K562 (cell line): ENCODE measurements at regions not wholly inside any gene's neighbourhood (a gene's known extent, or its start where the extent isn't known, plus 50 kb on each side); places are given as distances from the start of the nearest gene placed in this dataset.
A peak's percentile ranks its signal among the peaks of the same experiment; 100 is the strongest.

Source experiments
- COPS2 ChIP-seq: fragments of 450-650 bp; conservative IDR thresholded peaks from 2 replicates; pipeline ENCODE4 v1.6.1; 2016; ENCODE audit warnings: mild to moderate bottlenecking, moderate library complexity
- CREM ChIP-seq: IDR thresholded peaks from 2 replicates; pipeline ENCODE4 v1.6.1; 2014; ENCODE audit warnings: antibody characterized with exemption, low read depth
- DMBX1 ChIP-seq: fragments of 250-450 bp; sonication (Bioruptor Pico); IDR thresholded peaks from 2 replicates; pipeline ENCODE4 v1.8.0; 2022; ENCODE audit warnings: inconsistent platforms, mild to moderate bottlenecking, moderate library complexity, borderline replicate concordance
- ILK ChIP-seq: fragments of 450-650 bp; IDR thresholded peaks from 2 replicates; pipeline ENCODE4 v1.6.1; 2016; ENCODE audit warnings: missing genetic modification characterization, low read depth, mild to moderate bottlenecking, missing compliant biosample characterization, moderate library complexity, borderline replicate concordance
- L3MBTL2 ChIP-seq: fragments of 450-650 bp; IDR thresholded peaks from 2 replicates; pipeline ENCODE4 v1.6.1; 2016; ENCODE audit warnings: mild to moderate bottlenecking, moderate library complexity
- MEIS2 ChIP-seq: fragments of 450-650 bp; IDR thresholded peaks from 2 replicates; pipeline ENCODE4 v1.6.1; 2014; ENCODE audit warnings: mild to moderate bottlenecking; ENCODE audit not compliant: partially characterized antibody
- SIX5 ChIP-seq, 2 experiments: IDR thresholded peaks; 2 replicates each; pipeline ENCODE4 v1.6.1; 2011; ENCODE audit warnings: low read length in 2 of 2, borderline replicate concordance in 1 of 2, low read depth in 1 of 2, mild to moderate bottlenecking in 1 of 2, moderate library complexity in 1 of 2; ENCODE audit not compliant: insufficient read depth in 1 of 2
- TAF7 ChIP-seq: fragments of 450-650 bp; IDR thresholded peaks from 2 replicates; pipeline ENCODE4 v1.6.1; 2016; ENCODE audit warnings: missing genetic modification characterization, missing compliant biosample characterization
- ZNF561 ChIP-seq: fragments of 450-650 bp; formaldehyde crosslinking; conservative IDR thresholded peaks from 2 replicates; pipeline ENCODE4 v1.4.0; 2020; ENCODE audit warnings: mild to moderate bottlenecking, moderate library complexity
- ZNF75A ChIP-seq: fragments of 450-650 bp; formaldehyde crosslinking; IDR thresholded peaks from 2 replicates; pipeline ENCODE4 v1.4.0; 2020; ENCODE audit warnings: mild to moderate bottlenecking
- TF ChIP-seq, protein P1 (sequence below): fragments of 200-800 bp; sonication (Bioruptor generic); IDR thresholded peaks from 2 replicates; pipeline ENCODE4 v1.6.1; 2017; ENCODE audit warnings: missing genetic modification characterization, missing compliant biosample characterization
- TF ChIP-seq, protein P2 (sequence below): fragments of 450-650 bp; IDR thresholded peaks from 2 replicates; pipeline ENCODE4 v1.6.1; 2016; ENCODE audit warnings: mild to moderate bottlenecking, moderate library complexity

DNA sequence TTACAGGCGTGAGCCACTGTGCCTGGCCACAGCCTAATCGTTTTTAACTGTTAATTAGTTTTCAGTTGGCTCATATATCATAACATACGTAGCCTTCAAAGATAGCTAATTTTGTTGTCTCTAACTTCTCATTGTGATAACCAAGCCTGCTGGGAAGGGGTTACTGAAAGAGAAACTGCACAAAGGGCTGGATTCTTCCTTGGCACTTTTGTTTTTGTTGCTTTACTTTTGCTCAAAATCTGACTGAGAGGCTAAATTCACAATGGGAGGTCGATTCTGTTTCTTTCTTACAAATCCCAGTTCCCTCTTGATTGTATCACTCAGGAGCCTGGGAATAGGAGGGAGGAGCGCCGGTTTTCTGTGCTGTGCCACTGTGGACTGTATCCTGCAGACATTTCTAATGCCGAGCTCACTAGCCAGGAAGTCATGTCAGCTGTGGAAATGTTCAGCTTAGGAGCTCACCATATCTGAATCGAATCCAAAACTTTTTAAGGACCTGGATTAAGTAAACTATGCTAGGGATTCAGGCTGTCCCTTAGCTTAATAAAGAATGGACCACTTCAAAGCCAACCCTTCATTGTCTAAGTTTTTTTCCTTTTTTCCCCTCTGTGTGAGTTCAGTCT, 120.5 kb upstream of the FAT1 start (continued):
- TF ChIP-seq ZNF75A (CRISPR knock-in tag), result no peak
- TF ChIP-seq, protein P1, sequence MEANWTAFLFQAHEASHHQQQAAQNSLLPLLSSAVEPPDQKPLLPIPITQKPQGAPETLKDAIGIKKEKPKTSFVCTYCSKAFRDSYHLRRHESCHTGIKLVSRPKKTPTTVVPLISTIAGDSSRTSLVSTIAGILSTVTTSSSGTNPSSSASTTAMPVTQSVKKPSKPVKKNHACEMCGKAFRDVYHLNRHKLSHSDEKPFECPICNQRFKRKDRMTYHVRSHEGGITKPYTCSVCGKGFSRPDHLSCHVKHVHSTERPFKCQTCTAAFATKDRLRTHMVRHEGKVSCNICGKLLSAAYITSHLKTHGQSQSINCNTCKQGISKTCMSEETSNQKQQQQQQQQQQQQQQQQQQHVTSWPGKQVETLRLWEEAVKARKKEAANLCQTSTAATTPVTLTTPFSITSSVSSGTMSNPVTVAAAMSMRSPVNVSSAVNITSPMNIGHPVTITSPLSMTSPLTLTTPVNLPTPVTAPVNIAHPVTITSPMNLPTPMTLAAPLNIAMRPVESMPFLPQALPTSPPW (CRISPR knock-in tag), result no peak
- no peak for TF ChIP-seq DMBX1
- no peak for TF ChIP-seq ZNF561 (CRISPR knock-in tag)
- TF ChIP-seq MEIS2, result peak; percentile 80
- TF ChIP-seq, protein P2, sequence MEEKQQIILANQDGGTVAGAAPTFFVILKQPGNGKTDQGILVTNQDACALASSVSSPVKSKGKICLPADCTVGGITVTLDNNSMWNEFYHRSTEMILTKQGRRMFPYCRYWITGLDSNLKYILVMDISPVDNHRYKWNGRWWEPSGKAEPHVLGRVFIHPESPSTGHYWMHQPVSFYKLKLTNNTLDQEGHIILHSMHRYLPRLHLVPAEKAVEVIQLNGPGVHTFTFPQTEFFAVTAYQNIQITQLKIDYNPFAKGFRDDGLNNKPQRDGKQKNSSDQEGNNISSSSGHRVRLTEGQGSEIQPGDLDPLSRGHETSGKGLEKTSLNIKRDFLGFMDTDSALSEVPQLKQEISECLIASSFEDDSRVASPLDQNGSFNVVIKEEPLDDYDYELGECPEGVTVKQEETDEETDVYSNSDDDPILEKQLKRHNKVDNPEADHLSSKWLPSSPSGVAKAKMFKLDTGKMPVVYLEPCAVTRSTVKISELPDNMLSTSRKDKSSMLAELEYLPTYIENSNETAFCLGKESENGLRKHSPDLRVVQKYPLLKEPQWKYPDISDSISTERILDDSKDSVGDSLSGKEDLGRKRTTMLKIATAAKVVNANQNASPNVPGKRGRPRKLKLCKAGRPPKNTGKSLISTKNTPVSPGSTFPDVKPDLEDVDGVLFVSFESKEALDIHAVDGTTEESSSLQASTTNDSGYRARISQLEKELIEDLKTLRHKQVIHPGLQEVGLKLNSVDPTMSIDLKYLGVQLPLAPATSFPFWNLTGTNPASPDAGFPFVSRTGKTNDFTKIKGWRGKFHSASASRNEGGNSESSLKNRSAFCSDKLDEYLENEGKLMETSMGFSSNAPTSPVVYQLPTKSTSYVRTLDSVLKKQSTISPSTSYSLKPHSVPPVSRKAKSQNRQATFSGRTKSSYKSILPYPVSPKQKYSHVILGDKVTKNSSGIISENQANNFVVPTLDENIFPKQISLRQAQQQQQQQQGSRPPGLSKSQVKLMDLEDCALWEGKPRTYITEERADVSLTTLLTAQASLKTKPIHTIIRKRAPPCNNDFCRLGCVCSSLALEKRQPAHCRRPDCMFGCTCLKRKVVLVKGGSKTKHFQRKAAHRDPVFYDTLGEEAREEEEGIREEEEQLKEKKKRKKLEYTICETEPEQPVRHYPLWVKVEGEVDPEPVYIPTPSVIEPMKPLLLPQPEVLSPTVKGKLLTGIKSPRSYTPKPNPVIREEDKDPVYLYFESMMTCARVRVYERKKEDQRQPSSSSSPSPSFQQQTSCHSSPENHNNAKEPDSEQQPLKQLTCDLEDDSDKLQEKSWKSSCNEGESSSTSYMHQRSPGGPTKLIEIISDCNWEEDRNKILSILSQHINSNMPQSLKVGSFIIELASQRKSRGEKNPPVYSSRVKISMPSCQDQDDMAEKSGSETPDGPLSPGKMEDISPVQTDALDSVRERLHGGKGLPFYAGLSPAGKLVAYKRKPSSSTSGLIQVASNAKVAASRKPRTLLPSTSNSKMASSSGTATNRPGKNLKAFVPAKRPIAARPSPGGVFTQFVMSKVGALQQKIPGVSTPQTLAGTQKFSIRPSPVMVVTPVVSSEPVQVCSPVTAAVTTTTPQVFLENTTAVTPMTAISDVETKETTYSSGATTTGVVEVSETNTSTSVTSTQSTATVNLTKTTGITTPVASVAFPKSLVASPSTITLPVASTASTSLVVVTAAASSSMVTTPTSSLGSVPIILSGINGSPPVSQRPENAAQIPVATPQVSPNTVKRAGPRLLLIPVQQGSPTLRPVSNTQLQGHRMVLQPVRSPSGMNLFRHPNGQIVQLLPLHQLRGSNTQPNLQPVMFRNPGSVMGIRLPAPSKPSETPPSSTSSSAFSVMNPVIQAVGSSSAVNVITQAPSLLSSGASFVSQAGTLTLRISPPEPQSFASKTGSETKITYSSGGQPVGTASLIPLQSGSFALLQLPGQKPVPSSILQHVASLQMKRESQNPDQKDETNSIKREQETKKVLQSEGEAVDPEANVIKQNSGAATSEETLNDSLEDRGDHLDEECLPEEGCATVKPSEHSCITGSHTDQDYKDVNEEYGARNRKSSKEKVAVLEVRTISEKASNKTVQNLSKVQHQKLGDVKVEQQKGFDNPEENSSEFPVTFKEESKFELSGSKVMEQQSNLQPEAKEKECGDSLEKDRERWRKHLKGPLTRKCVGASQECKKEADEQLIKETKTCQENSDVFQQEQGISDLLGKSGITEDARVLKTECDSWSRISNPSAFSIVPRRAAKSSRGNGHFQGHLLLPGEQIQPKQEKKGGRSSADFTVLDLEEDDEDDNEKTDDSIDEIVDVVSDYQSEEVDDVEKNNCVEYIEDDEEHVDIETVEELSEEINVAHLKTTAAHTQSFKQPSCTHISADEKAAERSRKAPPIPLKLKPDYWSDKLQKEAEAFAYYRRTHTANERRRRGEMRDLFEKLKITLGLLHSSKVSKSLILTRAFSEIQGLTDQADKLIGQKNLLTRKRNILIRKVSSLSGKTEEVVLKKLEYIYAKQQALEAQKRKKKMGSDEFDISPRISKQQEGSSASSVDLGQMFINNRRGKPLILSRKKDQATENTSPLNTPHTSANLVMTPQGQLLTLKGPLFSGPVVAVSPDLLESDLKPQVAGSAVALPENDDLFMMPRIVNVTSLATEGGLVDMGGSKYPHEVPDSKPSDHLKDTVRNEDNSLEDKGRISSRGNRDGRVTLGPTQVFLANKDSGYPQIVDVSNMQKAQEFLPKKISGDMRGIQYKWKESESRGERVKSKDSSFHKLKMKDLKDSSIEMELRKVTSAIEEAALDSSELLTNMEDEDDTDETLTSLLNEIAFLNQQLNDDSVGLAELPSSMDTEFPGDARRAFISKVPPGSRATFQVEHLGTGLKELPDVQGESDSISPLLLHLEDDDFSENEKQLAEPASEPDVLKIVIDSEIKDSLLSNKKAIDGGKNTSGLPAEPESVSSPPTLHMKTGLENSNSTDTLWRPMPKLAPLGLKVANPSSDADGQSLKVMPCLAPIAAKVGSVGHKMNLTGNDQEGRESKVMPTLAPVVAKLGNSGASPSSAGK, result peak; percentile 68
- TF ChIP-seq CREM, result 0 out of 2 replicates have a peak, but pooled peaks have one; percentile 22
- no peak for TF ChIP-seq TAF7 (tag)
- TF ChIP-seq ILK (tag), result no peak
- no peak for TF ChIP-seq COPS2
- TF ChIP-seq L3MBTL2, result 0 out of 2 replicates have a peak, but pooled peaks have one; percentile 38
- TF ChIP-seq SIX5 (IDR thresholded peaks at IDR 0.05; ENCODE audit: borderline replicate concordance in 1 of 2, insufficient read depth in 1 of 2, low read depth in 1 of 2, low read length in 2 of 2), result no peak
